ENCODE measurements at regions not wholly inside any gene's neighbourhood (a gene's known extent, or its start where the extent isn't known, plus 50 kb on each side); places are given as distances from the start of the nearest gene placed in this dataset.

GRCh38 chr2:226275215-226275614 is 524.4 kb downstream of the IRS1 start:
- no peak overlapping the region for H3K4me2 ChIP-seq (ENCODE audit: low read length)
- H2AFZ ChIP-seq: no peak overlapping the region
- H3K27me3 ChIP-seq (ENCODE audit: control insufficient read depth, insufficient read depth, low read length): no peaks in the 10 kb centered on the region
- H3K27ac ChIP-seq: no peak overlapping the region
- no peaks in the 10 kb centered on the region for H3K79me2 ChIP-seq
- no peaks in the 10 kb centered on the region for H3K9me3 ChIP-seq (ENCODE audit: control insufficient read depth, low read length)
- H3K9ac ChIP-seq: no peak overlapping the region
- H3K4me1 ChIP-seq: no peaks in the 10 kb centered on the region
- no peak for TF ChIP-seq CTCF (IDR thresholded peaks at IDR 0.05)
- no peaks in the 10 kb centered on the region for H3K36me3 ChIP-seq (ENCODE audit: control insufficient read depth, insufficient read depth, low read length)
- no peak overlapping the region for H3K4me3 ChIP-seq (ENCODE audit: low read depth, low read length)

DNA sequence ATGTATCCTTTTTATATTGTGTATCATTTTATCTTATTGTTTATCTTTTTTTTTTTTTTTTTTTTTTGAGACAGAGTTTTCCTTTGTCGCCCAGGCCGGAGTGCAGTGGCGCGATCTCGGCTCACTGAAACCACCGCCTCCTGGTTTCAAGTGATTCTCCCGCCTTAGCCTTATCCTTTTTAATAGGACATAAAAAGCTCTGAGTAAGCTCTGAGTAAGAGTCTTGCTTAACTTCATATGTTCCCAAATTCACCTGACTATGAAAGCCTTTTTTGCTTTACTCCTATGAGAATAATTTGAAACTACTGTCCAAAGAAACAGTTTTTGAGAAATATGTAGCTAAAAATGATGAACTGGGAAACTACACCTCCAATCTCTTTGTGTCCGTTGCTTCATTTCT is 525.5 kb downstream of the IRS1 start:
- Histone ChIP-seq H3K36me3 (ENCODE audit: control insufficient read depth, insufficient read depth, low read length) (no peaks in the 10 kb centered on the region), H3K27me3 (ENCODE audit: control insufficient read depth, insufficient read depth, low read length) (no peaks in the 10 kb centered on the region), H3K4me3 (ENCODE audit: low read depth, low read length) (no peak overlapping the region), H3K9ac (no peak overlapping the region), H3K79me2 (no peaks in the 10 kb centered on the region), H2AFZ (no peak overlapping the region), H3K27ac (no peak overlapping the region), H3K4me2 (ENCODE audit: low read length) (no peak overlapping the region), H3K4me1 (no peaks in the 10 kb centered on the region), H3K9me3 (ENCODE audit: control insufficient read depth, low read length) (no peaks in the 10 kb centered on the region)
- no peak for TF ChIP-seq CTCF (IDR thresholded peaks at IDR 0.05)

DNA sequence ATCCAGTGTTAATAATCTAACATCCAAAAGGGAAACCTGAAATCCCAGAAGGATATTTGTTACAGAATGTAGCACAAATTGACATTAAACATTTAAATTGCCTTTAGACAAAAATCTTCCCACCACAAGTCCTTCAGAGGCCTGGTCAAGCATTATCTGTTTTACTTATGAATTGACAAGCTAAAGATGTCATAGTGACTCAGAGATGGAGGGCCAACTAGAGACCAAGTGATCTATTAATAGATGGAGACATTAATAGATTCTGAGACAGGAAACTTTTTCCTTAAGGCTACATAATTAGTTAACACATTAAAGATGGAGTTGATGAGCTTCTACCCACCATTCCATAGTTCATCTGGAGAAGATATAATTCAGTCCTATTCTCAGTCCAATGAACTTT is 526.2 kb downstream of the IRS1 start:
- Histone ChIP-seq H3K4me1 (no peaks in the 10 kb centered on the region), H3K9me3 (ENCODE audit: control insufficient read depth, low read length) (no peaks in the 10 kb centered on the region), H3K27me3 (ENCODE audit: control insufficient read depth, insufficient read depth, low read length) (no peaks in the 10 kb centered on the region), H2AFZ (no peak overlapping the region), H3K36me3 (ENCODE audit: control insufficient read depth, insufficient read depth, low read length) (no peaks in the 10 kb centered on the region), H3K4me3 (ENCODE audit: low read depth, low read length) (no peak overlapping the region), H3K4me2 (ENCODE audit: low read length) (no peak overlapping the region), H3K79me2 (no peaks in the 10 kb centered on the region), H3K9ac (no peak overlapping the region), H3K27ac (no peak overlapping the region)
- no peak for TF ChIP-seq CTCF (IDR thresholded peaks at IDR 0.05)

DNA sequence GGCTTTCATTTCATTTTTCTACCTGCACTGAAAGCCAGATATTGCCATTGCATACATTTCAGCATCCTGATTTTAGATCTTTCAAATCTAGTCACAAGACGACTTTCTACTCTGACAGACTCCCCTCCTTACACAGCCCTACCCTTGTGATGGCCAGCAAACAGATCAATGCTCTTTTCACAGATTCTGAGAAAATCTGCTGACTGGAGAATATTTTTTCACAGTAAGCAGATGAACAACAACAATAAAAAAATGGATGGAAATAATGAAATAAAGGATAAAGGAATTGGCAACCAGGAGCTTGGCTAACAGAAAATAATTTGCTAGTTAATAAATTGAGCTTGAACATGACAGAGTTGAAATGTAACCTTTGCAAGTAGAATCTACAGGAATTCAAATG is 527.2 kb downstream of the IRS1 start:
- Histone ChIP-seq H2AFZ (no peak overlapping the region), H3K27ac (no peak overlapping the region), H3K36me3 (ENCODE audit: control insufficient read depth, insufficient read depth, low read length) (no peaks in the 10 kb centered on the region), H3K4me3 (ENCODE audit: low read depth, low read length) (no peak overlapping the region), H3K9me3 (ENCODE audit: control insufficient read depth, low read length) (no peaks in the 10 kb centered on the region), H3K9ac (no peak overlapping the region), H3K4me1 (no peaks in the 10 kb centered on the region), H3K79me2 (no peaks in the 10 kb centered on the region), H3K4me2 (ENCODE audit: low read length) (no peak overlapping the region), H3K27me3 (ENCODE audit: control insufficient read depth, insufficient read depth, low read length) (no peaks in the 10 kb centered on the region)
- TF ChIP-seq CTCF (IDR thresholded peaks at IDR 0.05): no peak

- no peak overlapping the region for H3K27ac ChIP-seq
- no peak overlapping the region for H2AFZ ChIP-seq
- TF ChIP-seq CTCF (IDR thresholded peaks at IDR 0.05): no peak
- H3K27me3 ChIP-seq (ENCODE audit: control insufficient read depth, insufficient read depth, low read length): no peaks in the 10 kb centered on the region
- no peaks in the 10 kb centered on the region for H3K4me1 ChIP-seq
- H3K4me3 ChIP-seq (ENCODE audit: low read depth, low read length): no peak overlapping the region
- no peak overlapping the region for H3K9ac ChIP-seq
- no peak overlapping the region for H3K4me2 ChIP-seq (ENCODE audit: low read length)
- no peaks in the 10 kb centered on the region for H3K36me3 ChIP-seq (ENCODE audit: control insufficient read depth, insufficient read depth, low read length)
- H3K79me2 ChIP-seq: no peaks in the 10 kb centered on the region
- H3K9me3 ChIP-seq (ENCODE audit: control insufficient read depth, low read length): no peaks in the 10 kb centered on the region
Measured at GRCh38 chr2:226270285-226271058, 529.1 kb downstream of the IRS1 start.
